CD4-positive, alpha-beta T cell (primary cell): ENCODE measurements at regions not wholly inside any gene's neighbourhood (a gene's known extent, or its start where the extent isn't known, plus 50 kb on each side); places are given as distances from the start of the nearest gene placed in this dataset.
A peak's percentile ranks its signal among the peaks of the same experiment; 100 is the strongest.

Experiments
- ATAC-seq: fragments of 200-7000 bp; cut with Tn5 transposase; one replicate; pipeline ENCODE4 v1.10.0; 2022; ENCODE audit warnings: mild to moderate bottlenecking; ENCODE audit not compliant: poor library complexity
- CTCF ChIA-PET: fragments of 350-600 bp; sonication (Branson Sonifier 250); formaldehyde crosslinking; loops from one replicate; lab custom pipeline; 2021; ENCODE audit warnings: antibody characterized with exemption, inconsistent platforms; lab: Charles Lee
- POLR2A ChIA-PET: fragments of 350-600 bp; sonication (Branson Sonifier 250); formaldehyde crosslinking; loops from one replicate; lab custom pipeline; 2021; ENCODE audit warnings: antibody characterized with exemption, inconsistent platforms; lab: Charles Lee
- DNase-seq, 14 experiments: peaks; one replicate each; pipeline ENCODE4 v3.0.0-alpha.2; 2013 to 2020; ENCODE audit warnings: mixed read lengths in 2 of 14
- H3K27ac ChIP-seq, 2 donors: one replicate each; pipeline versions ENCODE4 v1.5.1 to v1.7.0; 2013; ENCODE audit warnings: low read length in 2 of 2, low read depth in 1 of 2, mild to moderate bottlenecking in 1 of 2
- H3K27me3 ChIP-seq, 2 experiments: 1 replicate in 1 of 2; 2 replicates in 1 of 2; pipeline versions ENCODE4 v1.6.1 to v1.7.0; 2013; ENCODE audit warnings: low read length in 2 of 2, control low read depth in 1 of 2, mild to moderate bottlenecking in 1 of 2, moderate library complexity in 1 of 2; ENCODE audit not compliant: insufficient read depth in 2 of 2, control insufficient read depth in 1 of 2
- H3K36me3 ChIP-seq: one replicate; pipeline ENCODE4 v1.6.1; 2013; ENCODE audit warnings: low read length, control low read depth; ENCODE audit not compliant: insufficient read depth
- H3K4me1 ChIP-seq: one replicate; pipeline ENCODE4 v1.6.1; 2013; ENCODE audit warnings: low read length, control low read depth; ENCODE audit not compliant: insufficient read depth
- H3K4me3 ChIP-seq: one replicate; pipeline ENCODE4 v1.5.1; 2013; ENCODE audit warnings: mild to moderate bottlenecking, low read length, moderate library complexity
- H3K9me3 ChIP-seq, 2 experiments: 1 replicate in 1 of 2; 2 replicates in 1 of 2; pipeline versions ENCODE4 v1.6.1 to v1.7.0; 2013; ENCODE audit warnings: low read length in 2 of 2, mild to moderate bottlenecking in 2 of 2, control low read depth in 1 of 2, moderate library complexity in 1 of 2; ENCODE audit not compliant: control insufficient read depth in 1 of 2, insufficient read depth in 1 of 2
- H3K27ac Mint-ChIP-seq: one replicate; pipeline ENCODE4 v1.8.0; 2020; ENCODE audit warnings: mixed read lengths
- H3K27me3 Mint-ChIP-seq: one replicate; pipeline ENCODE4 v1.8.0; 2021; ENCODE audit warnings: mixed read lengths
- H3K36me3 Mint-ChIP-seq: one replicate; pipeline ENCODE4 v1.8.0; 2021; ENCODE audit warnings: low read depth, mixed read lengths
- H3K4me1 Mint-ChIP-seq: one replicate; pipeline ENCODE4 v1.8.0; 2021; ENCODE audit warnings: low read depth, mixed read lengths
- H3K4me3 Mint-ChIP-seq: one replicate; pipeline ENCODE4 v1.8.0; 2020; ENCODE audit warnings: mild to moderate bottlenecking, mixed read lengths
- H3K9me3 Mint-ChIP-seq: one replicate; pipeline ENCODE4 v1.8.0; 2020; ENCODE audit warnings: mixed read lengths
- intact Hi-C, 2 experiments: fragments of 100-400 bp; cut with DNase I in 1 of 2; cut with micrococcal nuclease in 1 of 2; formaldehyde crosslinking; loops; one replicate each; pipeline versions ENCODE4 v1.15.1 to v1.9.0; 2023 to 2025; cut with DNase I, micrococcal nuclease
- TF ChIP-seq, protein P1 (sequence below): fragments of 200-600 bp; IDR thresholded peaks from one replicate; pipeline ENCODE4 v1.8.0; 2022; ENCODE audit warnings: antibody characterized with exemption, mild to moderate bottlenecking

- H3K27me3 Mint-ChIP-seq = peaks cover 18% of the 10 kb centered on the region
- DNase-seq (peak; percentile 12 to 63 (median 28)), ATAC-seq (peak; percentile 10)
- H3K27ac ChIP-seq = no peak overlapping the region
- ChIA-PET POLR2A (interaction anchor here (0.6 to 3.1 kb wide), 30 partner anchors 11 to 426 kb away, joined by 3 to 46 read pairs (median 4); partner anchors contain the start of gene SOD1), CTCF (interaction anchor here (0.7 to 4.0 kb wide), 8 partner anchors 14 to 396 kb away, joined by 3 to 24 read pairs (median 3); no protein-coding TSS in a partner anchor)
- H3K36me3 ChIP-seq = no peaks in the 10 kb centered on the region
- no peaks in the 10 kb centered on the region for H3K9me3 ChIP-seq
- TF ChIP-seq, protein P1, sequence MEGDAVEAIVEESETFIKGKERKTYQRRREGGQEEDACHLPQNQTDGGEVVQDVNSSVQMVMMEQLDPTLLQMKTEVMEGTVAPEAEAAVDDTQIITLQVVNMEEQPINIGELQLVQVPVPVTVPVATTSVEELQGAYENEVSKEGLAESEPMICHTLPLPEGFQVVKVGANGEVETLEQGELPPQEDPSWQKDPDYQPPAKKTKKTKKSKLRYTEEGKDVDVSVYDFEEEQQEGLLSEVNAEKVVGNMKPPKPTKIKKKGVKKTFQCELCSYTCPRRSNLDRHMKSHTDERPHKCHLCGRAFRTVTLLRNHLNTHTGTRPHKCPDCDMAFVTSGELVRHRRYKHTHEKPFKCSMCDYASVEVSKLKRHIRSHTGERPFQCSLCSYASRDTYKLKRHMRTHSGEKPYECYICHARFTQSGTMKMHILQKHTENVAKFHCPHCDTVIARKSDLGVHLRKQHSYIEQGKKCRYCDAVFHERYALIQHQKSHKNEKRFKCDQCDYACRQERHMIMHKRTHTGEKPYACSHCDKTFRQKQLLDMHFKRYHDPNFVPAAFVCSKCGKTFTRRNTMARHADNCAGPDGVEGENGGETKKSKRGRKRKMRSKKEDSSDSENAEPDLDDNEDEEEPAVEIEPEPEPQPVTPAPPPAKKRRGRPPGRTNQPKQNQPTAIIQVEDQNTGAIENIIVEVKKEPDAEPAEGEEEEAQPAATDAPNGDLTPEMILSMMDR = no peak
- peaks cover 43% of the 10 kb centered on the region for H3K4me1 Mint-ChIP-seq
- H3K27ac Mint-ChIP-seq = no peak overlapping the region
- peak overlapping the region; percentile 86 for H3K4me3 Mint-ChIP-seq
- H3K4me3 ChIP-seq = peak overlapping the region; percentile 78
- no peaks in the 10 kb centered on the region for H3K36me3 Mint-ChIP-seq
- H3K27me3 ChIP-seq = peaks cover 11 to 16% of the 10 kb centered on the region in 2 experiments
- intact Hi-C loops = loop anchor here (2.0 to 5.0 kb wide), 3 partner anchors 211 to 376 kb away; no protein-coding TSS in a partner anchor
- no peaks in the 10 kb centered on the region for H3K9me3 Mint-ChIP-seq
- H3K4me1 ChIP-seq = peaks cover 39% of the 10 kb centered on the region
Measured at GRCh38 chr21:31558189-31558961, 101.1 kb upstream of the SOD1 start.

GRCh38 chr21:31557421-31558188 lies 101.9 kb upstream of the SOD1 start:
- H3K4me1 ChIP-seq = peaks cover 39% of the 10 kb centered on the region
- ChIA-PET POLR2A (interaction anchor here (0.9 to 3.1 kb wide), 5 partner anchors 23 to 425 kb away, joined by 3 to 46 read pairs (median 7); no protein-coding TSS in a partner anchor), CTCF (interaction anchor here (1.1 to 4.0 kb wide), 3 partner anchors 23 to 395 kb away, joined by 3 to 24 read pairs (median 3); no protein-coding TSS in a partner anchor)
- Mint-ChIP-seq H3K4me3 (peak overlapping the region; percentile 84), H3K9me3 (no peaks in the 10 kb centered on the region), H3K27me3 (peaks cover 18% of the 10 kb centered on the region), H3K27ac (no peak overlapping the region), H3K36me3 (no peaks in the 10 kb centered on the region), H3K4me1 (peaks cover 43% of the 10 kb centered on the region)
- H3K27ac ChIP-seq = no peak overlapping the region
- ATAC-seq (no peak), DNase-seq (peak in 11 of 14 experiments; percentile 3 to 45 (median 13))
- TF ChIP-seq, protein P1 = no peak
- H3K4me3 ChIP-seq = peak overlapping the region; percentile 78
- no peaks in the 10 kb centered on the region for H3K9me3 ChIP-seq
- H3K36me3 ChIP-seq = no peaks in the 10 kb centered on the region
- intact Hi-C loops = loop anchor here (2.0 to 5.0 kb wide), 3 partner anchors 210 to 375 kb away; no protein-coding TSS in a partner anchor
- H3K27me3 ChIP-seq = peaks cover 11 to 16% of the 10 kb centered on the region in 2 experiments

- TF ChIP-seq, protein P1 = no peak
- DNase-seq = no peak
- peak overlapping the region; percentile 84 for H3K4me3 Mint-ChIP-seq
- no peaks in the 10 kb centered on the region for H3K9me3 Mint-ChIP-seq
- H3K4me1 Mint-ChIP-seq = peaks cover 43% of the 10 kb centered on the region
- intact Hi-C loops = loop anchor here in 1 of 2 experiments (5.0 kb wide), 2 partner anchors 209 to 374 kb away; no protein-coding TSS in a partner anchor
- H3K9me3 ChIP-seq = no peaks in the 10 kb centered on the region
- H3K27me3 ChIP-seq = peaks cover 11 to 16% of the 10 kb centered on the region in 2 experiments
- H3K36me3 Mint-ChIP-seq = no peaks in the 10 kb centered on the region
- CTCF ChIA-PET = interaction anchor here (4.0 kb wide), 1 partner anchor 24 kb away, joined by 24 read pairs; no protein-coding TSS in a partner anchor
- no peak overlapping the region for H3K4me3 ChIP-seq
- peaks cover 39% of the 10 kb centered on the region for H3K4me1 ChIP-seq
- no peaks in the 10 kb centered on the region for H3K36me3 ChIP-seq
- no peak overlapping the region for H3K27ac Mint-ChIP-seq
- POLR2A ChIA-PET = no interaction called here
- ATAC-seq = no peak
- peaks cover 18% of the 10 kb centered on the region for H3K27me3 Mint-ChIP-seq
- no peak overlapping the region for H3K27ac ChIP-seq
Measured at GRCh38 chr21:31556662-31557061, 102.8 kb upstream of the SOD1 start.
